GM21447 (cell line): ENCODE measurements at regions not wholly inside any gene's neighbourhood (a gene's known extent, or its start where the extent isn't known, plus 50 kb on each side); places are given as distances from the start of the nearest gene placed in this dataset.
"Not testable (repeated sequence)": the region's sequence is repeated elsewhere in the genome, so short reads cannot be mapped to it uniquely, and the experiment has no call there.

Experiments used
- ATAC-seq: cut with Tn5 transposase; IDR thresholded peaks from one replicate; pipeline ENCODE4 v1.9.1; 2021; ENCODE audit not compliant: unreplicated experiment

DNA sequence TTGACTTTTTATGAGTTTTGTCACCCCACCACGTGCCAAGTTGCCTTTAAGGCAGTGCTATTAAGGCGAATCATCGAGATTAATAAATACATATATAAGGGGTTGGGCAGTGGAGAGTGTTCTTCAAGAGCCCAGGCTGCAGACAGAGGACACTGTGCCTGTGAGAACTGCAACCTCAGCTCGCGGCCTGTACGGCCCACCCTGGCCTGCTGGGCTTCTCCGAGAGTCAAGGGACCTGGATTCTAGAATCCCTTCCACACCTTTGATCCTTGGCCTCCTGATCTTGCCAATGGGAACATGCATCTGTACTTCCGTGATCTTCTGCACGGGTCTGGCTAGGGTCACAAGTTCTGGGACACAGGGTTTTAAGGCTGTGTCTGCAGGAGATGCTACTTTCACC lies 54.5 kb downstream of the IRX5 start:
- ATAC-seq = no peak

DNA sequence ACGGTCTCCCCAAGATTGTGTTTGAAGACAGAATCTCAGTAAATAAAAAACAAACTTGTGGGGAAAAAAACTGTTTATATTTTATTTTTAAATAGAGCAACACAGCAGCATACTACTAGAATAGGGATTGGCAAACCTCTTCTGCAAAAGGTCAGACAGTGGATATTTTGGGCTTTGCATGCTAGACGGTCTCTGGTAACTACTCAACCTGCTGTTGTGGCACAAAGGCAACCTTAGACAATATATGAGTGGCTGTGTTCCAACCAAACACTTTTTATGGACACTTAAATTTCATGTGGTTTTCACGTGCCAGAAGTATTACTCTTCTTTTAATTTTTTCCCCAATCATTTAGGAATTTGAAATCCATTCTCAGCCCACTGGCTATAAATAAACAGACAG lies 55.0 kb downstream of the IRX5 start:
- ATAC-seq = no peak

DNA sequence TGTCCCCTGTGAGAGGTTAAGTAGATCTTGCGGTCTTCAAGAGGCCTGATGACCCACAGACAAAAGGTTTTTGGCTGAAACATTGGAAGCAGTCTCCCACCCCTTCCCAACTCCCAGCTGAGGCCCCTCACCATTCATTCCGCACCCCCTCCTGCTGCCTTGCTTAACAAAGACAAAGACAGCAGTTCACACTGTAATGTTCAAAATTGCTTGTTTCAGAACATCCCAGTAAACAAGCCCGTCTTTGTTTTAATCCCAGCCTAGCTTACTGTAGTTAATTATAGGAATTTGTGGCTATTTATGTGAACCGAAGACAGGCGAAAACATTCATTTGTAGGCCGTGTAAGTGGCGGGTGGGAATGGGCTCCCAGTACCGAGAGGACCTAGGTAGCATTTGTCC lies 55.7 kb downstream of the IRX5 start:
- ATAC-seq = no peak

DNA sequence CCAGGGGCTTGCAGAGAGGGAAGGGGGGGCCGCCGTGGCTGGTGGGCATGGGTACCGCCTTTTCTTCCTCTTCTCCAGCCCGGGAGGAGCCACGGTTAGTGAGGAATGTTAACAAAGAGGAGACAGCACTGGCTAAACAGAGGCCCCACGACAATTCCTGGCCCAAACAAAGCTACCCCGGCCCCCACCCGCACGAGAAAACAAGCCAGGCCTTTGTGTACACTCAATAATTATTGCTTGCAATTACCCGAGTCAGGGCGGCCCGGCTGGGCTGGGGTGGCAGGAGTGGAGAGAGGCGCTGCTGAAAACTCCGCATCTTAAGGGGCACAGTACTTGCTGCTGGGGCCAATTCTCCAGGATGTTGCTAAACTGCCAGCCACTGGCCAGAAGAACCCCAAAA lies 56.4 kb downstream of the IRX5 start:
- no peak for ATAC-seq

DNA sequence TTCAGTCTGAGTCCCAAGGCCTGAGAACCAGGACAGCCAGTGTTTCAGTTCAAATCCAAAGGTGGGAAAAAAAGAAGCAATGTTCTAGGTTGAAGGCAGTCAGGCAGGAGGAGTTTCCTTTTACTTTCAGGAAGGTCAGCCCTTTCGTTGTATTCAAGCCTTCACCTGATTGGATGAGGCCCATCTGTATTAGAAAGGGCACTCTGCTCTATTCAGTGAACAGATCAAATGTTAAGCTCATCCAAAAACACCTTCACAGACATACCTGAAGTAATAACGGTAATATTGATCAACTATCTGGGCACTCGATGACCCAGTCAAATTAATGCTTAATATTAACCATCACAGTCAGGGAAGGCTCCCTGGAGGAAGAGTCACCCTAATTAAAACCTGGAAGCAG lies 60.9 kb downstream of the IRX5 start:
- ATAC-seq = no peak

DNA sequence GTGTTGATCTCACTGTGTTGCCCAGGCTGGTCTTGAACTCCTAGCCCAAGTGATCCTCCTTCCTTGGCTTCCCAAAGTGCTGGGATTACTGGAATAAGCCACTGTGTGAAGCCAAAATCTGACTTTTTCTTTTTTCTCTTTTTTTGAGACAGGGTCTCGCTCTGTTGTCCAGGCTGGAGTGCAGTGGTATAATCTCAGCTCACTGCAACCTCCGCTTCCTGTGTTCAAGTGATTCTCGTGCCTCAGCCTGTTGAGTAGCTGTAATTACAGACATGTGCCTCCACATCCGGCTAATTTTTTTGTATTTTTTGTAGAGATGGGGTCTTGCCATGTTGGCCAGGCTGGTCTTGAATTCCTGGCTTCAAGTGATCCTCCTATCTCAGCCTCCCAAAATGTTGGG lies 61.3 kb downstream of the IRX5 start:
- ATAC-seq = not testable (repeated sequence)

DNA sequence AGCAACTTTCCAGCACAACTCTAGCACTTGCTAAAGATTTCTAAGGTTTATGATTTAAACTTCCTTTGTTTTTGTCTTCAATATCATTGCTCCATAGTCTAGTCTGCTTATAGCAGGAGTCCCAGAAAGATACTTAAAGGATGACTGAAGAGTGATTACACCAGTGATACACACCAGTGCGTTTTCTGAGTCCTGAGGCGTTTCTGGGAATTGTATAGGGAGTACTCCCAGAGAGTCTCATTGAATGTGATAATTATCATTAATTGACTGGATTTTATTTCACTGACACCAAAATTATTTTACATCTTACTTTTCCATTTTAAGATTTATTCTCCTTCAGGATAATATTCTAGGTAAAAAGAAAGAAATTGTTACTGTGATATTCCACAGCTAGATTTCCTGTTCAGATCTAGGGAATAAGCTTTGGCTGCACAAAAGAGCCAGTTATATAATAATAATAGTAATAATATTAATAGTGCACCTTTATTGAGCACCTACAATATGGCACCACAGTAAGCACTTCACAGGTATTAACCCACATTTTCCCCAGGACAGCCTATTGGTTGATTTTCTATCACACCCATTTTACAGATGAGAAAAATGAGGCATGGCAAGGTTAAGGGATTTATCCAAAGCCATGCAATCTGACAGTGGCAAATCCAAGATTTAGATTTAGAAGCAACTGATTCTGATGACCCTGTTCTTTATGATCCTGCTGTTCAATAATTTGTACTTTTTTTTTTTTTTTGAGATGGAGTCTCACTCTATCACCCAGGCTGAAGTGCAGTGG lies 62.6 kb downstream of the IRX5 start:
- no peak for ATAC-seq

DNA sequence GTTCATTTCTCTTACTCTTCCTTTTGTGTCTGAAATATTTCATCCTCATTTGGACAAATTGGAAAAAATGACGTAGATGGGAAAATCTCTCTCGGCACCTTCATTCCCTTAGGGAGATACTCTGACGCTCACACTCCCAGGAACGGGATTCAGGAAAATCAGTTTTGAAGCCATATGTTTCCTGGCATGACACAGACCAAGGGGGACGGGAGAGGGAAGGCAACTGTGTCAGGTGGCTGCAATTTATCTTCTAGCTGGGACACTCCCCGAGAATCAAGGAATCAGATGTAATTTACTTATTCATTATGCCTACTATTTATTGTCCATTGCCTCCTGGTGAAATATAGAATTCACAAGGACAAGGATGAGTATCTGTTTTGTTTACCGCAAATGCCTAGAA lies 65.5 kb downstream of the IRX5 start:
- no peak for ATAC-seq

DNA sequence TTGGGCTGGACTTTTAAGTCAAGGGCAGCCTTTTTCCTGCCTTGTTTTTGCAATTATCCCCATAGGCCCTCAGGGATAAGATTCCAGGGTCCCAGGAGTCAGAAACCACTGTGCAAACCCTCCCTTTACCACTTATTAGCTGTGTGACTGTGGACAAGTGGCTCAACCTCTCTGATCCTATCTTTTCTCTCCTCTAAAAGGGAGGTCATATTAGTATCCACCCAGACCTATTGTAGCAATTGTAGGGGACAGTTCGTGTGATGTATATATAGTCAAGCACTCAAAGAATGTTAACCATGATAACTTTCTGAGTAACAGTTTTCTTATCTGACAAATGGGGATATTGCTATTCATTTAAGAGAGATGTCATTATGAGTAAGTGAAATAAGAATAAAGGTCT lies 68.2 kb downstream of the IRX5 start:
- no peak for ATAC-seq

DNA sequence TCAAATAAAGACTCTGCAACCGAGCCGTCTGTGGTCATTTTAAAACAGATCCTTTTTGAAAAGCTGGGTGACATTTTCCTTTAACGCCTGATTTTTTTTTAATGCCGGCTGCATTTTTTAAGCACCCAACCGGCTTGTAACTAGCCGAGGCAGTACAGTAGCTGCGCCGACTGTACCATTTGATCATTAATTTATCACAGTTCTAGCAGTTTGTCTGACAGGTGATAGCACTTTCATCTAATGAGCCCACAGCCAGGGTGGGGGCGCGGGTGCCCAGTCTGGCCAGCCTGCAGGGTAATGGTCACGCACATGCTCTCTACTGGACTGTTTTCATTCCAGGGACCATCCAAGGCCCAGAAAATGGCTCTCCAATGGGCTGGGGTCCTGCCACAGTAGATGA lies 68.8 kb downstream of the IRX5 start:
- no peak for ATAC-seq

DNA sequence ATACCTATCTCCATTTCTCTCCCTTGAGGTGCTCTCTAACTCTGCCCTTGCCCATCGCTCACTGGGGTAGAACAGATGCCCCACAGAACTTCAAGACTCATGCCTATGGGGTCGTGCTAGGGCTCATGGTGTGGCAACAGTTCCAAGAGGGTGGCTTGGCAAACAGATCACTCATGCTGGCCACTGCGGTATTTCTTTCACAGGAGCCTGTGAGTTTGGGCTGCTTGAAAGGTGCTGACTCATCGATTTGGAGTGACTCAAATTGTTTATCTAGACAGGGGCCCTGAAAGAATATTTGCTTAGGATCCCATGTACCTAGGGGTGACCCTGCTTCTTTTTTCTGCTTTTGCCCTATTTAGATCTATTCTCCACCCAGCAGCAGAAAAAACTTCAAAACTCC lies 69.9 kb downstream of the IRX5 start:
- no peak for ATAC-seq

DNA sequence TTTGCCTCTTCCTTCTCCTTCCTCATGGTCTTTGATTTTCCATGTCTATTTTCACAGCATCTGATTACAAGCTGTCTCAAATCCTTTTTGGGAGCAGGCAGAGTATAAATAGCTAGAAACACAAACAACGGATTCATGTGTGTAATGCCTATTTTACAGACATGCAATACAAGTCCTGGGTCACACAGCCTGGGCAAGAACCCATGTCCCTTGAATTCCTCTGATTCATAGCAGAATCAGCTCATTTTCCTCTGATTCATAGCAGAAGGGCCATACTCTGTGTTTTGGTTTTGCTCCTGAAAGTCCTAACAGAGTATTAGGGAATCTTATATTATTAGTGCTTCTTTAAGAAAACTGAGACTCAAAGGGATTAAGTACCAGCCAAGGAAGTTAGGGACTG lies 71.3 kb downstream of the IRX5 start:
- no peak for ATAC-seq

DNA sequence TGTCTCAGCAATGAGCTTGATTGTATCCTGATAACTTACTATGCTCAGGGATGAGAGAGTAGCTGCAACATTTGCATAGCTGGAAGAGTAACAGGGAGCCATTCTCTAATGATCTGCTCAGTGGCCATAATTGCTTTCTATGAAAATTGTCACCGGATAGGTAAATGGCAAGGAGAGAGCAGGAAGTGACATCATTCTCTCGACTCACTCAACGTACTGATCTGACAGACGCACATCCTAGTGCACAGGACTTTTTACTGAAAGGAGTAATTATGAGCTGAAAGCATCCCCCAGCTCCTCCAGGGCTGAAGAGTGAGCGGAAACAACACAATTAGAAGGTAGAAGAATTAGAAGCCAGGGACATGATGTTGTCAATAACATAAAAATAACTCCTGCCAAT lies 71.8 kb downstream of the IRX5 start:
- no peak for ATAC-seq

DNA sequence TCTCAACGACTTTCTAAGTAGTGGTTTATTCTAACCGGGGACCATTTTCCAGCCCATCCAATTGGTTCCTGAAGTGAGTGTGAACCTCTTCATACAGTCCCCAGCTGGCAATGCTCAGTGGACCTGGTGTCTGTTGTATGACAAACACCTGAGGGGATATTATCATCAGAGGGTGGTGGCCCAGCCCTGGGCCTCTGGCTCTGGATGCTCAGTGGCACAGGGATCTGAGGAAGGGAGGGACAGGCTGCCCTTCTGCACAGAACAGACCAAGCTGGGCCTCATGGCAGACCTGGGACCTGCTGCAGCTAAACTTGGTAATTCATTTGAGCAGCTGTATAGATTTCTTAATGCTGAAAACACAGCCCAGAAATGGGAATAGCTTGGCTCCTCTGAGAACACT lies 72.6 kb downstream of the IRX5 start:
- ATAC-seq = no peak

DNA sequence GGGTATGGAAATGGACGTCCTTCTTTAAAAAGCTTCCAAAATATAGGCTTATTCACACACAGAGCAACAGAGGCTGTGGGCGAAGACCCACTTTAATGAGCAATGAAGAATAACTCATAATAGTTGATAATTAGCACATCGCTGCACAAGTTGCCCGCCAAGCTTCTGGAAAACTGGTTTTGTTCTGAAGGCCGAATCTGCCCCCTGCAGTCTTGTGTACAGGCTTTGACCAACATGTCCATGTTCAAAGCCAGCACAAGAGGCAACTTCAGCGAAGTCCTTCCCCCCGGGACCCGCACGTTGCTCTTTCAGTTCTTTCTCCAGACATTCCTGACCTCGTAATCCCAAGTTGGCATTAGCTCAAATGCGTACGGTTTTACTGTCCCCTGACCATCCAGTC lies 73.3 kb downstream of the IRX5 start:
- ATAC-seq = no peak

DNA sequence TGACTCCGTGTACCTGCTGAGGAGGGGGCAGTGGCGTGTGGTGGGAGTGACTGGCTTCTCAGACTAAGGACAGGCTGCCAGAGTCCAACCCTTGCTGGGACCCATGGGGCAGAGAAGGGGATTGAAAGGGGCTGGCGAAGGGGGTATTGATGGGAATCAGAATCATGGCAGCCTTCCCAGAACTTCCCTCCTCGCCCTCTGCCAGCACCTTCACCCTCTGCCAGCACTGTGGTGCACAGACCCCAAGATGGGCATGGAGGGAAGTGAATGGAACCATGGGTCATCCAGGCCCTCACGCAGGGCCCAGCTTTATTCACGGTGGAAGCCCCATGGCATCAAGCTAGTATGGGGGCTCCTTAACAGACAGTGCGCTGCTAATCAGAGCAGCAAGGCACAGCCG lies 76.8 kb downstream of the IRX5 start:
- no peak for ATAC-seq

DNA sequence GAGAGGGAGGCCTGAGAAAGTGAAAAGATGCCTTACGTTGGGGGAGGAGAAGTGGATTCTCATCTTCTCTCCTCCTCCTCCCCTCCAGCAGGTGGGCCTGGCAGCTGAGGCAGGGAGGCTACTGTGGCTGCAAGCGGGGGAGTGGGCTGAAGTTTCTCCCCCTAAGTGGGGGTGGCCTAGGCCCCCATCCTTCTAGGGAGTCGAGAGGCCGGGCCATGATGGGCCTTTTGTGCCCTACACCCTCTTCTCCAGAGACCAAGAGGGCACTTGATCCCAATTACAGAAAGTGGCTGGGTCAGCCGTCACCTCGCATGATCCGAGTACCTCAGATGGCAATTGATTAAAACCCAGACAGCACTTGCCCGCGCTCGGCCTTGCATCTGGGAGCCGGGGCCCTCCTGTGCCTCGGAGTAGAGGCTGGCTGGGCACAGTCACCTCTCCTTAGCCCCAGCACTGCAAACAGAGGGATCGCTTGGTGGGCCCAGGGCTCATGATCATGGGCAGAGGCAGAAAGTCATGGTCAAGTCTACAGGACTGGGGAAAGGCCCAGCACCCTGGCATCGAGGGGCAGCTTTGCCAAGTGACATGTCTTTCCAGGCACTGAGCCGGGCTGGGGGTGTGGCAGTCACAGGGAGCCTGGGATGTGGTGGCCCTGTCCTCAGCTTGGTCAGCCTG lies 78.3 kb downstream of the IRX5 start:
- no peak for ATAC-seq

DNA sequence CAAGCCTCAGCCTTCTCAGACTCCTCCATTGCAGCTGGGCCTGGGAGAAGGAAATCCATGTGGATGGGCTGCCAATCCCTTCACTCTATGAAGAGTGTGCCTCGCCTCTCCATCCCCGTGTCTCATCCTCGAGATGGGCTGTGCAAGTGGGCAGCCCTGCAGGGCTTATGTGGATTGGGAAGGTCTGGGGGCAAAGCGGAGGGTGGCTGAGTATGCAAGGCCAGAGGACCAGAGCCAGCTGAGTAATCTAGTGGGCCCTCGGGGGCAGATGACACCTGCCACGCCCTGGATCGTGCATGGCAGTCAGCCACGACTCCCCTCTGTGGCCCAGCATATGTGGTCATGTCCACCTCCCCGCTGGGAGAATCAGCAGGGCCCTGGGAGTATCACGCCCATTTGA lies 78.9 kb downstream of the IRX5 start:
- ATAC-seq = no peak

DNA sequence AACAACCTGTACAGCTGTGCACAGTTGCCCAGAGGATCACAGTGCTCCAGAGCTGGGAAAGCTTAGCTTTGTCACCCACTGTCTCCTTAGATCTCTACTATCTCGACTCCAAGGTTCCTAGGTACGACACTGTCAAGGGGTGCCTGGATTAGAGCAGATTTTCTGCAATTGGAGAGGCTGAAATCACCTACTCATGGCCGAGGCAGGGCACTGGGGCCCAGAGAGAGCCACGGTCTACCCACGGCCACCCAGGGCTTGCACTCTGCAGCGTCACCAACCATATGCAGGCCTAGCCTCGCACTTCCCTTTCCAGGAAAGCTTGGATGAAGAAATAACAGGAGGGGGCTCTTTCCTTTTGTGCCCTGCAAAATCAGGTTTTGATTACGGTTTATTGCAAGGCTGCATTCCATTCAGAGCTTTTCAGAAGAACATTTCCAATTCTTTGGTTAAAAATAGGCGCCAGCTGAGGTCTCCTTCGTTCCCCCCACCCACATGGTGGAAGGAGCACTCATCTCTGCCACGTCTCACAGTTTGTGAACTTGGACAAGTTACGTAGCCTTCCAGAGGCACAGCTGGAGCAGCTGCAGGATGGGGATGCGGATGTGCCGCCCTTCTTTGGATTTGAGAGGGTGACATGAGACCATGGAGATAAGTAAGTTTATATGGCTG lies 80.0 kb downstream of the IRX5 start:
- no peak for ATAC-seq

DNA sequence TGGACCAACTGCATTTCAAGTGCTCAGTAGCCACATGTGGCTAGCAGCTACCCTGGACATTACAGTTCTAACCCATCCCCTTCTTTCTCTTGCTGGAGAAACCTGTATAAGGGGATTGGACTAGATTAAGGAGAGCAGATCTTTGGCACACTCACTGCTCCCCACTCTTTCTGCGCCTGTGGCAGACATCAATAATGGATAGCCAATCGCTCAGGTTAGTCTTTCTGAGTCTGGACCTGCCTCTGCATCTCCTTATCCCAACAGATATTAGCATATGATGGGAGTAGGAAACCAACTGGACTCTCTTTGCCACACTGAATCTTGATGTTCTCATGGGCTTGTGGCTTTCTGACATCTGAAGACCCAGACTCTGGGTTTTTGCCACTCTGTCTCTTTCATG lies 81.7 kb downstream of the IRX5 start:
- ATAC-seq = no peak

DNA sequence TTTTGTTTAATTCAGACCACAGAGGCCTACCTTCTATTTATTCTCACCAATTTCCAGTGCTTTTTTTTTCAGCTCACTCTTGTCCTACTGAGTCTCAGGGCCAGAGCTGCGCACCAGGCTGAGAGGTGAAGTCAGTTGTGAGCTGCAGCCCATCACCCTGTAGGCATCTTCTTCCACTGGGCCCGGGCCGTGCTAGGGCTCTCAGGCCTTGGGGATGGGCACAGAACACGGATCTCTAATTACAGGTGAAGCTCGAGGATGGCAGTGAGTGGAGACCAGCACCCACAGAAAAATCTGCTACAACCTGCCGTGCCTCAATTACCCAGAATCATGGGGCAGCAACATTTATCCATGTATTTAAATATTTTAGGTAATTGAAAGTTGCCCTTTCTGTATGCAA lies 82.1 kb downstream of the IRX5 start:
- no peak for ATAC-seq

DNA sequence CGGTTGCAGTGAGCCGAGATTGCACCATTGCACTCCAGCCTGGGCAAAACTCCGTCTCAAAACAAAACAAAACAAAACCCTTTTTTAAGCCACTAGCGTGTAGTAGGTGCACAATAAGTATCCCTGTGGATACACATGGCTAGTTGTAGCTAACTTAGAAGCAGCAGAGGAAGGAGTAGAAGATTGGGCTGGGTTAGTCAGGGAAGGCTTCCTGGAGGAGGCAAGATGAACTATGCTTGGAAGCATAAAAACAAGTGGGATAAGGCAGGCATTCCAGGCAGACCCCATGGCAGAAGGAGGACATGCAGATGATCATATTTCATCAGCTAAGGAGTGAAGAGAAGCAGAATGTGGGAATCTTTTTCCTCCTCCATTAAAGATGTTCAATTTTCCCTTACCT lies 83.4 kb downstream of the IRX5 start:
- ATAC-seq = no peak
